GM23338 (cell line): ENCODE measurements at regions not wholly inside any gene's neighbourhood (a gene's known extent, or its start where the extent isn't known, plus 50 kb on each side); places are given as distances from the start of the nearest gene placed in this dataset.

ENCODE experiments used
- ATAC-seq: fragments of 200-7000 bp; cut with Tn5 transposase; 3 replicates; pipeline ENCODE4 v1.9.1; 2020
- DNase-seq: peaks from one replicate; pipeline ENCODE4 v3.0.0-alpha.2; 2015; ENCODE audit warnings: low spot score
- H2AFZ ChIP-seq: fragments of 200-600 bp; sonication (generic); 2 replicates; pipeline ENCODE4 v1.8.0; 2016; ENCODE audit warnings: antibody characterized with exemption, mild to moderate bottlenecking, moderate library complexity
- H3F3A ChIP-seq: fragments of 200-600 bp; sonication (generic); replicated peaks from 2 replicates; pipeline ENCODE4 v1.8.0; 2017; ENCODE audit warnings: antibody characterized with exemption, mixed run types, low read depth
- H3K27ac ChIP-seq: fragments of 200-600 bp; sonication (generic); 2 replicates; pipeline ENCODE4 v1.6.1; 2016; ENCODE audit warnings: low read depth
- H3K27me3 ChIP-seq: fragments of 200-600 bp; sonication (generic); 2 replicates; pipeline ENCODE4 v1.8.0; 2016; ENCODE audit warnings: mild to moderate bottlenecking, mixed run types, moderate library complexity; ENCODE audit not compliant: insufficient read depth
- H3K36me3 ChIP-seq: fragments of 200-600 bp; sonication (generic); 2 replicates; pipeline ENCODE4 v1.8.0; 2016; ENCODE audit warnings: mild to moderate bottlenecking; ENCODE audit not compliant: insufficient read depth
- H3K4me1 ChIP-seq: fragments of 200-600 bp; sonication (generic); 2 replicates; pipeline ENCODE4 v1.8.0; 2016; ENCODE audit warnings: mild to moderate bottlenecking, moderate library complexity; ENCODE audit not compliant: insufficient read depth
- H3K4me2 ChIP-seq: fragments of 200-600 bp; sonication (generic); 2 replicates; pipeline ENCODE4 v1.7.1; 2017; ENCODE audit warnings: mixed run types
- H3K4me3 ChIP-seq: fragments of 200-600 bp; sonication (generic); 2 replicates; pipeline ENCODE4 v1.6.1; 2016; ENCODE audit warnings: mixed run types
- H3K79me2 ChIP-seq: fragments of 200-600 bp; sonication (generic); replicated peaks from 2 replicates; pipeline ENCODE4 v1.8.0; 2017; ENCODE audit warnings: mild to moderate bottlenecking; ENCODE audit not compliant: insufficient read depth
- H3K9me2 ChIP-seq: fragments of 200-600 bp; sonication (generic); 2 replicates; pipeline ENCODE4 v1.8.0; 2017; ENCODE audit not compliant: insufficient read depth
- H4K20me1 ChIP-seq: fragments of 200-600 bp; sonication (generic); replicated peaks from 2 replicates; pipeline ENCODE4 v1.8.0; 2017; ENCODE audit warnings: mild to moderate bottlenecking; ENCODE audit not compliant: insufficient read depth
- H3K27ac Mint-ChIP-seq: 2 replicates; pipeline ENCODE4 v1.8.0; 2020; ENCODE audit warnings: inconsistent platforms, mild to moderate bottlenecking, moderate library complexity, mixed read lengths
- H3K27me3 Mint-ChIP-seq: 3 replicates; pipeline ENCODE4 v1.8.0; 2022; ENCODE audit warnings: low read depth, mild to moderate bottlenecking, moderate library complexity, mixed read lengths, inconsistent platforms; ENCODE audit not compliant: insufficient read depth, poor library complexity
- H3K36me3 Mint-ChIP-seq: 3 replicates; pipeline ENCODE4 v1.8.0; 2021; ENCODE audit warnings: low read depth, mild to moderate bottlenecking, inconsistent platforms, moderate library complexity, mixed read lengths
- H3K4me1 Mint-ChIP-seq: 3 replicates; pipeline ENCODE4 v1.8.0; 2020; ENCODE audit warnings: mild to moderate bottlenecking, inconsistent platforms, mixed read lengths
- H3K4me3 Mint-ChIP-seq: 3 replicates; pipeline ENCODE4 v1.8.0; 2021; ENCODE audit warnings: moderate library complexity, mild to moderate bottlenecking, inconsistent platforms, mixed read lengths
- H3K9me3 Mint-ChIP-seq: 3 replicates; pipeline ENCODE4 v1.8.0; 2020; ENCODE audit warnings: moderate library complexity, mild to moderate bottlenecking, inconsistent platforms, mixed read lengths
- CREB1 ChIP-seq: fragments of 250-450 bp; sonication (Bioruptor Pico); IDR thresholded peaks from 2 replicates; pipeline ENCODE4 v1.5.0; 2020; ENCODE audit warnings: low read depth, mild to moderate bottlenecking, moderate library complexity
- CTCF ChIP-seq, 2 experiments: fragments of 200-600 bp in 1 of 2; sonication (generic) in 1 of 2; conservative IDR thresholded peaks; 2 replicates each; pipeline versions ENCODE4 v1.5.1 to v1.6.1; 2016 to 2017; ENCODE audit warnings: antibody characterized with exemption in 2 of 2, low read depth in 2 of 2, mild to moderate bottlenecking in 2 of 2, moderate library complexity in 1 of 2
- EZH2 ChIP-seq: fragments of 200-600 bp; sonication (generic); IDR thresholded peaks from one replicate; pipeline ENCODE4 v1.8.0; 2017; ENCODE audit warnings: antibody characterized with exemption, mild to moderate bottlenecking, low read depth; ENCODE audit not compliant: unreplicated experiment
- EZH2phosphoT487 ChIP-seq: fragments of 200-600 bp; sonication (generic); IDR thresholded peaks from one replicate; pipeline ENCODE4 v1.8.1; 2018; ENCODE audit warnings: antibody characterized with exemption; ENCODE audit not compliant: unreplicated experiment
- JUNB ChIP-seq: IDR thresholded peaks from one replicate; pipeline ENCODE4 v1.6.1; 2016; ENCODE audit warnings: antibody characterized with exemption; ENCODE audit not compliant: unreplicated experiment
- NANOG ChIP-seq: IDR thresholded peaks from 2 replicates; pipeline ENCODE4 v1.6.1; 2016; ENCODE audit warnings: antibody characterized with exemption, borderline replicate concordance
- POLR2AphosphoS5 ChIP-seq: IDR thresholded peaks from 2 replicates; pipeline ENCODE4 v1.6.1; 2016; ENCODE audit warnings: antibody characterized with exemption, low read depth
- REST ChIP-seq: IDR thresholded peaks from one replicate; pipeline ENCODE4 v1.6.1; 2018; ENCODE audit warnings: antibody characterized with exemption; ENCODE audit not compliant: unreplicated experiment
- STAT1 ChIP-seq: IDR thresholded peaks from one replicate; pipeline ENCODE4 v1.6.1; 2016; ENCODE audit warnings: antibody characterized with exemption; ENCODE audit not compliant: unreplicated experiment
- ZNF114 ChIP-seq: fragments of 250-450 bp; sonication (Bioruptor Pico); IDR thresholded peaks from 2 replicates; pipeline ENCODE4 v1.5.0; 2020; ENCODE audit warnings: mild to moderate bottlenecking, moderate library complexity
- ZNF331 ChIP-seq: fragments of 250-450 bp; sonication (Bioruptor Pico); IDR thresholded peaks from 2 replicates; pipeline ENCODE4 v1.5.0; 2020; ENCODE audit warnings: low read depth, mild to moderate bottlenecking, moderate library complexity
- TF ChIP-seq, protein P1 (sequence below): IDR thresholded peaks from 2 replicates; pipeline ENCODE4 v1.6.1; 2016; ENCODE audit warnings: antibody characterized with exemption
- TF ChIP-seq, protein P2 (sequence below): fragments of 250-450 bp; sonication (Bioruptor Pico); IDR thresholded peaks from 2 replicates; pipeline ENCODE4 v1.5.0; 2020; ENCODE audit warnings: mild to moderate bottlenecking, moderate library complexity

DNA sequence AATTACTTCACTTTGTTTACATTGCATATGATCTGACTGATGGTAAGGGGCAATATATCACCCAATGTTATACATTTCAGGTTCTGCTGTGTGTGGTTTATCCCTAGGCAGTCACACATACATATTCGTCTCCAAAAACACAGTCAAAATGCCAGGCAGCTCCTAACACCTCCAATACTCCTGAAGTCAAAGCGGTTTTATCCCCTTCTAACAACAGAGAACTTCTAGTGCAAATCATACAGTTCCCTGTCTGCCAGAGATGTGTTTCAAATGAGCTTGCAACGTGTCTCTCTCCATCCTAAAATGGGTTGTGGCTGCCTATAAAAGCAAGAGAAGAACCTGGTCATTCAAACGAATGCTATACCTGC lies 328.9 kb downstream of the ELAVL2 start:
- TF ChIP-seq JUNB (no peak), EZH2phosphoT487 (no peak), ZNF114 (CRISPR knock-in tag) (no peak), ZNF331 (CRISPR knock-in tag) (no peak), CREB1 (CRISPR knock-in tag) (no peak), POLR2AphosphoS5 (no peak), CTCF (conservative IDR thresholded peaks at IDR 0.05; ENCODE audit: low read depth in 2 of 2) (no peak), EZH2 (no peak), NANOG (no peak), STAT1 (no peak), REST (no peak)
- TF ChIP-seq, protein P1, sequence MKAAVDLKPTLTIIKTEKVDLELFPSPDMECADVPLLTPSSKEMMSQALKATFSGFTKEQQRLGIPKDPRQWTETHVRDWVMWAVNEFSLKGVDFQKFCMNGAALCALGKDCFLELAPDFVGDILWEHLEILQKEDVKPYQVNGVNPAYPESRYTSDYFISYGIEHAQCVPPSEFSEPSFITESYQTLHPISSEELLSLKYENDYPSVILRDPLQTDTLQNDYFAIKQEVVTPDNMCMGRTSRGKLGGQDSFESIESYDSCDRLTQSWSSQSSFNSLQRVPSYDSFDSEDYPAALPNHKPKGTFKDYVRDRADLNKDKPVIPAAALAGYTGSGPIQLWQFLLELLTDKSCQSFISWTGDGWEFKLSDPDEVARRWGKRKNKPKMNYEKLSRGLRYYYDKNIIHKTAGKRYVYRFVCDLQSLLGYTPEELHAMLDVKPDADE: no peak
- TF ChIP-seq, protein P2, sequence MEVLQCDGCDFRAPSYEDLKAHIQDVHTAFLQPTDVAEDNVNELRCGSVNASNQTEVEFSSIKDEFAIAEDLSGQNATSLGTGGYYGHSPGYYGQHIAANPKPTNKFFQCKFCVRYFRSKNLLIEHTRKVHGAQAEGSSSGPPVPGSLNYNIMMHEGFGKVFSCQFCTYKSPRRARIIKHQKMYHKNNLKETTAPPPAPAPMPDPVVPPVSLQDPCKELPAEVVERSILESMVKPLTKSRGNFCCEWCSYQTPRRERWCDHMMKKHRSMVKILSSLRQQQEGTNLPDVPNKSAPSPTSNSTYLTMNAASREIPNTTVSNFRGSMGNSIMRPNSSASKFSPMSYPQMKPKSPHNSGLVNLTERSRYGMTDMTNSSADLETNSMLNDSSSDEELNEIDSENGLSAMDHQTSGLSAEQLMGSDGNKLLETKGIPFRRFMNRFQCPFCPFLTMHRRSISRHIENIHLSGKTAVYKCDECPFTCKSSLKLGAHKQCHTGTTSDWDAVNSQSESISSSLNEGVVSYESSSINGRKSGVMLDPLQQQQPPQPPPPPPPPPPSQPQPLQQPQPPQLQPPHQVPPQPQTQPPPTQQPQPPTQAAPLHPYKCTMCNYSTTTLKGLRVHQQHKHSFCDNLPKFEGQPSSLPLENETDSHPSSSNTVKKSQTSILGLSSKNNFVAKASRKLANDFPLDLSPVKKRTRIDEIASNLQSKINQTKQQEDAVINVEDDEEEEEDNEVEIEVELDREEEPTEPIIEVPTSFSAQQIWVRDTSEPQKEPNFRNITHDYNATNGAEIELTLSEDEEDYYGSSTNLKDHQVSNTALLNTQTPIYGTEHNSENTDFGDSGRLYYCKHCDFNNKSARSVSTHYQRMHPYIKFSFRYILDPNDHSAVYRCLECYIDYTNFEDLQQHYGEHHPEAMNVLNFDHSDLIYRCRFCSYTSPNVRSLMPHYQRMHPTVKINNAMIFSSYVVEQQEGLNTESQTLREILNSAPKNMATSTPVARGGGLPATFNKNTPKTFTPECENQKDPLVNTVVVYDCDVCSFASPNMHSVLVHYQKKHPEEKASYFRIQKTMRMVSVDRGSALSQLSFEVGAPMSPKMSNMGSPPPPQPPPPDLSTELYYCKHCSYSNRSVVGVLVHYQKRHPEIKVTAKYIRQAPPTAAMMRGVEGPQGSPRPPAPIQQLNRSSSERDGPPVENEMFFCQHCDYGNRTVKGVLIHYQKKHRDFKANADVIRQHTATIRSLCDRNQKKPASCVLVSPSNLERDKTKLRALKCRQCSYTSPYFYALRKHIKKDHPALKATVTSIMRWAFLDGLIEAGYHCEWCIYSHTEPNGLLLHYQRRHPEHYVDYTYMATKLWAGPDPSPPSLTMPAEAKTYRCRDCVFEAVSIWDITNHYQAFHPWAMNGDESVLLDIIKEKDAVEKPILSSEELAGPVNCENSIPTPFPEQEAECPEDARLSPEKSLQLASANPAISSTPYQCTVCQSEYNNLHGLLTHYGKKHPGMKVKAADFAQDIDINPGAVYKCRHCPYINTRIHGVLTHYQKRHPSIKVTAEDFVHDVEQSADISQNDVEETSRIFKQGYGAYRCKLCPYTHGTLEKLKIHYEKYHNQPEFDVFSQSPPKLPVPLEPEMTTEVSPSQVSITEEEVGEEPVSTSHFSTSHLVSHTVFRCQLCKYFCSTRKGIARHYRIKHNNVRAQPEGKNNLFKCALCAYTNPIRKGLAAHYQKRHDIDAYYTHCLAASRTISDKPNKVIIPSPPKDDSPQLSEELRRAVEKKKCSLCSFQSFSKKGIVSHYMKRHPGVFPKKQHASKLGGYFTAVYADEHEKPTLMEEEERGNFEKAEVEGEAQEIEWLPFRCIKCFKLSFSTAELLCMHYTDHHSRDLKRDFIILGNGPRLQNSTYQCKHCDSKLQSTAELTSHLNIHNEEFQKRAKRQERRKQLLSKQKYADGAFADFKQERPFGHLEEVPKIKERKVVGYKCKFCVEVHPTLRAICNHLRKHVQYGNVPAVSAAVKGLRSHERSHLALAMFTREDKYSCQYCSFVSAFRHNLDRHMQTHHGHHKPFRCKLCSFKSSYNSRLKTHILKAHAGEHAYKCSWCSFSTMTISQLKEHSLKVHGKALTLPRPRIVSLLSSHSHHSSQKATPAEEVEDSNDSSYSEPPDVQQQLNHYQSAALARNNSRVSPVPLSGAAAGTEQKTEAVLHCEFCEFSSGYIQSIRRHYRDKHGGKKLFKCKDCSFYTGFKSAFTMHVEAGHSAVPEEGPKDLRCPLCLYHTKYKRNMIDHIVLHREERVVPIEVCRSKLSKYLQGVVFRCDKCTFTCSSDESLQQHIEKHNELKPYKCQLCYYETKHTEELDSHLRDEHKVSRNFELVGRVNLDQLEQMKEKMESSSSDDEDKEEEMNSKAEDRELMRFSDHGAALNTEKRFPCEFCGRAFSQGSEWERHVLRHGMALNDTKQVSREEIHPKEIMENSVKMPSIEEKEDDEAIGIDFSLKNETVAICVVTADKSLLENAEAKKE (CRISPR knock-in tag): no peak
- Histone ChIP-seq H3K27me3 (no peaks in the 10 kb centered on the region), H3K4me3 (no peak overlapping the region), H3K4me2 (no peak overlapping the region), H3F3A (no peaks in the 10 kb centered on the region), H3K9me2 (no peaks in the 10 kb centered on the region), H3K4me1 (no peaks in the 10 kb centered on the region), H3K27ac (no peak overlapping the region), H2AFZ (no peak overlapping the region; the same call in 1 of the 2 replicates), H4K20me1 (no peaks in the 10 kb centered on the region), H3K79me2 (no peaks in the 10 kb centered on the region), H3K36me3 (no peaks in the 10 kb centered on the region)
- DNase-seq (no peak), ATAC-seq (no peak)
- Mint-ChIP-seq H3K27ac (no peak overlapping the region), H3K36me3 (no peaks in the 10 kb centered on the region), H3K4me3 (no peak overlapping the region), H3K9me3 (no peaks in the 10 kb centered on the region), H3K27me3 (no peaks in the 10 kb centered on the region), H3K4me1 (no peaks in the 10 kb centered on the region)
